CD14-positive monocyte (primary cell): ENCODE measurements at regions not wholly inside any gene's neighbourhood (a gene's known extent, or its start where the extent isn't known, plus 50 kb on each side); places are given as distances from the start of the nearest gene placed in this dataset.

Source experiments
- DNase-seq, 3 donors: peaks; one replicate each; pipeline ENCODE4 v3.0.0-alpha.2; 2011 to 2022
- H2AFZ ChIP-seq: 2 replicates; pipeline ENCODE4 v1.6.0; 2012; ENCODE audit warnings: mild to moderate bottlenecking, low read depth, low read length, inconsistent platforms; ENCODE audit not compliant: insufficient read depth, poor library complexity, severe bottlenecking
- H3K27ac ChIP-seq, 2 donors: 1 replicate in 1 of 2; 2 replicates in 1 of 2; pipeline ENCODE4 v1.5.1; 2012 to 2013; ENCODE audit warnings: low read length in 2 of 2, control low read depth in 1 of 2, inconsistent platforms in 1 of 2, low read depth in 1 of 2, mild to moderate bottlenecking in 1 of 2
- H3K27me3 ChIP-seq, 2 donors: one replicate each; pipeline versions ENCODE4 v1.6.0 to v1.6.1; 2011 to 2013; ENCODE audit warnings: low read length in 2 of 2; ENCODE audit not compliant: control insufficient read depth in 2 of 2, insufficient read depth in 2 of 2
- H3K36me3 ChIP-seq, 2 donors: replicated peaks in 1 of 2; 1 replicate in 1 of 2; 2 replicates in 1 of 2; pipeline versions ENCODE4 v1.5.1 to v1.6.1; 2012 to 2013; ENCODE audit warnings: low read length in 2 of 2, control low read depth in 1 of 2, inconsistent platforms in 1 of 2, mild to moderate bottlenecking in 1 of 2; ENCODE audit not compliant: insufficient read depth in 2 of 2, control insufficient read depth in 1 of 2
- H3K4me1 ChIP-seq, 2 donors: 1 replicate in 1 of 2; 2 replicates in 1 of 2; pipeline versions ENCODE4 v1.5.1 to v1.6.1; 2012 to 2013; ENCODE audit warnings: low read length in 2 of 2, control low read depth in 1 of 2, inconsistent platforms in 1 of 2, mild to moderate bottlenecking in 1 of 2, moderate library complexity in 1 of 2; ENCODE audit not compliant: insufficient read depth in 2 of 2, control insufficient read depth in 1 of 2
- H3K4me2 ChIP-seq: replicated peaks from 2 replicates; pipeline ENCODE3; 2012; ENCODE audit warnings: low read length, moderate library complexity, mild to moderate bottlenecking; ENCODE audit not compliant: poor library complexity, severe bottlenecking; ENCODE audit errors: extremely low read depth
- H3K4me3 ChIP-seq, 3 experiments: fragments of 200-600 bp in 1 of 3; sonication (generic) in 1 of 3; replicated peaks in 1 of 3; 1 replicate in 2 of 3; 2 replicates in 1 of 3; pipeline ENCODE4 v1.5.1; 2011 to 2013; ENCODE audit warnings: low read length in 3 of 3, mild to moderate bottlenecking in 3 of 3, control low read depth in 2 of 3, low read depth in 2 of 3, inconsistent platforms in 1 of 3, moderate library complexity in 1 of 3
- H3K79me2 ChIP-seq: 2 replicates; pipeline ENCODE4 v1.6.0; 2012; ENCODE audit warnings: mild to moderate bottlenecking, control low read depth, inconsistent platforms, low read length, moderate library complexity; ENCODE audit not compliant: insufficient read depth
- H3K9ac ChIP-seq: 2 replicates; pipeline ENCODE4 v1.6.0; 2017; ENCODE audit warnings: low read length, mild to moderate bottlenecking; ENCODE audit not compliant: insufficient read depth, poor library complexity, severe bottlenecking
- H3K9me3 ChIP-seq, 2 donors: replicated peaks in 1 of 2; 1 replicate in 1 of 2; 2 replicates in 1 of 2; pipeline versions ENCODE4 v1.5.1 to v1.6.1; 2012 to 2013; ENCODE audit warnings: low read length in 2 of 2, control low read depth in 1 of 2; ENCODE audit not compliant: control insufficient read depth in 1 of 2, insufficient read depth in 1 of 2
- H4K20me1 ChIP-seq: 2 replicates; pipeline ENCODE4 v1.6.0; 2012; ENCODE audit warnings: mild to moderate bottlenecking, low read length, control low read depth, moderate library complexity; ENCODE audit not compliant: insufficient read depth
- H3K27ac Mint-ChIP-seq, 7 donors: one replicate each; pipeline ENCODE4 v1.8.0; 2020; ENCODE audit warnings: mild to moderate bottlenecking in 7 of 7, mixed read lengths in 7 of 7, moderate library complexity in 6 of 7, inconsistent platforms in 2 of 7
- H3K27me3 Mint-ChIP-seq, 3 donors: one replicate each; pipeline ENCODE4 v1.8.0; 2021 to 2022; ENCODE audit warnings: low read depth in 3 of 3, mild to moderate bottlenecking in 3 of 3, mixed read lengths in 3 of 3, moderate library complexity in 3 of 3, inconsistent platforms in 1 of 3
- H3K36me3 Mint-ChIP-seq, 2 donors: one replicate each; pipeline ENCODE4 v1.8.0; 2020; ENCODE audit warnings: mixed read lengths in 2 of 2, inconsistent platforms in 1 of 2, mild to moderate bottlenecking in 1 of 2
- H3K4me1 Mint-ChIP-seq: one replicate; pipeline ENCODE4 v1.8.0; 2020; ENCODE audit warnings: mild to moderate bottlenecking, mixed read lengths
- H3K4me3 Mint-ChIP-seq, 2 donors: one replicate each; pipeline ENCODE4 v1.8.0; 2020; ENCODE audit warnings: mild to moderate bottlenecking in 2 of 2, mixed read lengths in 2 of 2, moderate library complexity in 1 of 2
- H3K9me3 Mint-ChIP-seq, 7 donors: one replicate each; pipeline ENCODE4 v1.8.0; 2020 to 2022; ENCODE audit warnings: mixed read lengths in 7 of 7, mild to moderate bottlenecking in 6 of 7, moderate library complexity in 6 of 7, inconsistent platforms in 2 of 7
- CTCF ChIP-seq: fragments of 200-600 bp; IDR thresholded peaks from one replicate; pipeline ENCODE4 v1.8.0; 2022; ENCODE audit warnings: antibody characterized with exemption, mild to moderate bottlenecking
- WGBS: methylation state at CpG from one replicate; pipeline ENCODE4 v1.1.5; 2013; ENCODE audit warnings: missing lambda C conversion rate; ENCODE audit not compliant: insufficient coverage; 5-methylcytosine and 5-hydroxymethylcytosine counted together
- intact Hi-C, 2 donors: fragments of 100-400 bp; cut with micrococcal nuclease; formaldehyde crosslinking; loops; one replicate each; pipeline versions ENCODE4 v1.15.0 to v1.15.1; 2023

- no peaks in the 10 kb centered on the region for H3K9me3 ChIP-seq
- Mint-ChIP-seq H3K9me3 (no peaks in the 10 kb centered on the region), H3K27me3 (no peaks in the 10 kb centered on the region), H3K27ac (no peak overlapping the region), H3K36me3 (no peaks in the 10 kb centered on the region), H3K4me1 (no peaks in the 10 kb centered on the region), H3K4me3 (no peak overlapping the region)
- H3K79me2 ChIP-seq: no peaks in the 10 kb centered on the region
- H3K27me3 ChIP-seq: no peaks in the 10 kb centered on the region
- H3K4me1 ChIP-seq: no peaks in the 10 kb centered on the region
- H2AFZ ChIP-seq: no peak overlapping the region
- H4K20me1 ChIP-seq: no peaks in the 10 kb centered on the region
- H3K27ac ChIP-seq: no peak overlapping the region
- intact Hi-C loops: no loop called here
- H3K4me3 ChIP-seq: no peak overlapping the region
- no peak overlapping the region for H3K9ac ChIP-seq
- no peak for TF ChIP-seq CTCF
- no peak for DNase-seq
- H3K36me3 ChIP-seq: no peaks in the 10 kb centered on the region
- WGBS: no CpG with 5 or more reads among the region's 3 CpGs
- no peak overlapping the region for H3K4me2 ChIP-seq
Observed at GRCh38 chr20:8995761-8996160, 73.1 kb upstream of the PLCB4 start.

GRCh38 chr20:8996817-8997512 lies 71.9 kb upstream of the PLCB4 start:
- Histone ChIP-seq H2AFZ (no peak overlapping the region), H3K79me2 (no peaks in the 10 kb centered on the region), H3K27me3 (no peaks in the 10 kb centered on the region), H3K27ac (no peak overlapping the region), H3K4me3 (no peak overlapping the region), H3K9me3 (no peaks in the 10 kb centered on the region), H3K4me1 (no peaks in the 10 kb centered on the region), H3K4me2 (no peak overlapping the region), H3K36me3 (no peaks in the 10 kb centered on the region), H4K20me1 (no peaks in the 10 kb centered on the region), H3K9ac (no peak overlapping the region)
- no peak overlapping the region for H3K27ac Mint-ChIP-seq
- H3K36me3 Mint-ChIP-seq: no peaks in the 10 kb centered on the region
- H3K4me1 Mint-ChIP-seq: no peaks in the 10 kb centered on the region
- intact Hi-C loops: no loop called here
- no peak for TF ChIP-seq CTCF
- no peak for DNase-seq
- WGBS: no CpG with 5 or more reads among the region's 2 CpGs
- H3K27me3 Mint-ChIP-seq: no peaks in the 10 kb centered on the region
- no peaks in the 10 kb centered on the region for H3K9me3 Mint-ChIP-seq
- no peak overlapping the region for H3K4me3 Mint-ChIP-seq
